ENCODE measurements at regions not wholly inside any gene's neighbourhood (a gene's known extent, or its start where the extent isn't known, plus 50 kb on each side); places are given as distances from the start of the nearest gene placed in this dataset.

- TF ChIP-seq IKZF3 (tag by site-specific recombination; IDR thresholded peaks at IDR 0.05) (no peak), TCF7L2 (IDR thresholded peaks at IDR 0.05; ENCODE audit: borderline replicate concordance, low read depth, low read length) (no peak), ZNF274 (IDR thresholded peaks at IDR 0.05; ENCODE audit: low read length) (no peak), ZNF274 (tag by site-specific recombination; IDR thresholded peaks at IDR 0.05; ENCODE audit: borderline replicate concordance) (no peak)
Measured at GRCh38 chr6:81909162-81909561, 156.7 kb upstream of the TENT5A start.

Measured in HEK293 (cell line).